C4-2B (cell line): ENCODE measurements at regions not wholly inside any gene's neighbourhood (a gene's known extent, or its start where the extent isn't known, plus 50 kb on each side); places are given as distances from the start of the nearest gene placed in this dataset.

ENCODE experiments used
- CTCF ChIP-seq: fragments of 450-650 bp; conservative IDR thresholded peaks from 2 replicates; pipeline ENCODE4 v1.5.1; 2017; ENCODE audit warnings: mild to moderate bottlenecking
- ZFX ChIP-seq: fragments of 450-650 bp; IDR thresholded peaks from 2 replicates; pipeline ENCODE4 v1.6.1; 2017

GRCh38 chr7:32357535-32358277 is 132.5 kb downstream of the LSM5 start:
- TF ChIP-seq CTCF: peak; percentile 21
- no peak for TF ChIP-seq ZFX
